CD14-positive monocyte (primary cell): ENCODE measurements at regions not wholly inside any gene's neighbourhood (a gene's known extent, or its start where the extent isn't known, plus 50 kb on each side); places are given as distances from the start of the nearest gene placed in this dataset.

ENCODE experiments used
- DNase-seq, 3 donors: peaks; one replicate each; pipeline ENCODE4 v3.0.0-alpha.2; 2011 to 2022
- H2AFZ ChIP-seq: 2 replicates; pipeline ENCODE4 v1.6.0; 2012; ENCODE audit warnings: mild to moderate bottlenecking, low read depth, low read length, inconsistent platforms; ENCODE audit not compliant: insufficient read depth, poor library complexity, severe bottlenecking
- H3K27ac ChIP-seq, 2 donors: 1 replicate in 1 of 2; 2 replicates in 1 of 2; pipeline ENCODE4 v1.5.1; 2012 to 2013; ENCODE audit warnings: low read length in 2 of 2, control low read depth in 1 of 2, inconsistent platforms in 1 of 2, low read depth in 1 of 2, mild to moderate bottlenecking in 1 of 2
- H3K27me3 ChIP-seq, 2 donors: one replicate each; pipeline versions ENCODE4 v1.6.0 to v1.6.1; 2011 to 2013; ENCODE audit warnings: low read length in 2 of 2; ENCODE audit not compliant: control insufficient read depth in 2 of 2, insufficient read depth in 2 of 2
- H3K36me3 ChIP-seq, 2 donors: replicated peaks in 1 of 2; 1 replicate in 1 of 2; 2 replicates in 1 of 2; pipeline versions ENCODE4 v1.5.1 to v1.6.1; 2012 to 2013; ENCODE audit warnings: low read length in 2 of 2, control low read depth in 1 of 2, inconsistent platforms in 1 of 2, mild to moderate bottlenecking in 1 of 2; ENCODE audit not compliant: insufficient read depth in 2 of 2, control insufficient read depth in 1 of 2
- H3K4me1 ChIP-seq, 2 donors: 1 replicate in 1 of 2; 2 replicates in 1 of 2; pipeline versions ENCODE4 v1.5.1 to v1.6.1; 2012 to 2013; ENCODE audit warnings: low read length in 2 of 2, control low read depth in 1 of 2, inconsistent platforms in 1 of 2, mild to moderate bottlenecking in 1 of 2, moderate library complexity in 1 of 2; ENCODE audit not compliant: insufficient read depth in 2 of 2, control insufficient read depth in 1 of 2
- H3K4me2 ChIP-seq: replicated peaks from 2 replicates; pipeline ENCODE3; 2012; ENCODE audit warnings: low read length, moderate library complexity, mild to moderate bottlenecking; ENCODE audit not compliant: poor library complexity, severe bottlenecking; ENCODE audit errors: extremely low read depth
- H3K4me3 ChIP-seq, 3 experiments: fragments of 200-600 bp in 1 of 3; sonication (generic) in 1 of 3; replicated peaks in 1 of 3; 1 replicate in 2 of 3; 2 replicates in 1 of 3; pipeline ENCODE4 v1.5.1; 2011 to 2013; ENCODE audit warnings: low read length in 3 of 3, mild to moderate bottlenecking in 3 of 3, control low read depth in 2 of 3, low read depth in 2 of 3, inconsistent platforms in 1 of 3, moderate library complexity in 1 of 3
- H3K79me2 ChIP-seq: 2 replicates; pipeline ENCODE4 v1.6.0; 2012; ENCODE audit warnings: mild to moderate bottlenecking, control low read depth, inconsistent platforms, low read length, moderate library complexity; ENCODE audit not compliant: insufficient read depth
- H3K9ac ChIP-seq: 2 replicates; pipeline ENCODE4 v1.6.0; 2017; ENCODE audit warnings: low read length, mild to moderate bottlenecking; ENCODE audit not compliant: insufficient read depth, poor library complexity, severe bottlenecking
- H3K9me3 ChIP-seq, 2 donors: replicated peaks in 1 of 2; 1 replicate in 1 of 2; 2 replicates in 1 of 2; pipeline versions ENCODE4 v1.5.1 to v1.6.1; 2012 to 2013; ENCODE audit warnings: low read length in 2 of 2, control low read depth in 1 of 2; ENCODE audit not compliant: control insufficient read depth in 1 of 2, insufficient read depth in 1 of 2
- H4K20me1 ChIP-seq: 2 replicates; pipeline ENCODE4 v1.6.0; 2012; ENCODE audit warnings: mild to moderate bottlenecking, low read length, control low read depth, moderate library complexity; ENCODE audit not compliant: insufficient read depth
- H3K27ac Mint-ChIP-seq, 7 donors: one replicate each; pipeline ENCODE4 v1.8.0; 2020; ENCODE audit warnings: mild to moderate bottlenecking in 7 of 7, mixed read lengths in 7 of 7, moderate library complexity in 6 of 7, inconsistent platforms in 2 of 7
- H3K27me3 Mint-ChIP-seq, 3 donors: one replicate each; pipeline ENCODE4 v1.8.0; 2021 to 2022; ENCODE audit warnings: low read depth in 3 of 3, mild to moderate bottlenecking in 3 of 3, mixed read lengths in 3 of 3, moderate library complexity in 3 of 3, inconsistent platforms in 1 of 3
- H3K36me3 Mint-ChIP-seq, 2 donors: one replicate each; pipeline ENCODE4 v1.8.0; 2020; ENCODE audit warnings: mixed read lengths in 2 of 2, inconsistent platforms in 1 of 2, mild to moderate bottlenecking in 1 of 2
- H3K4me1 Mint-ChIP-seq: one replicate; pipeline ENCODE4 v1.8.0; 2020; ENCODE audit warnings: mild to moderate bottlenecking, mixed read lengths
- H3K4me3 Mint-ChIP-seq, 2 donors: one replicate each; pipeline ENCODE4 v1.8.0; 2020; ENCODE audit warnings: mild to moderate bottlenecking in 2 of 2, mixed read lengths in 2 of 2, moderate library complexity in 1 of 2
- H3K9me3 Mint-ChIP-seq, 7 donors: one replicate each; pipeline ENCODE4 v1.8.0; 2020 to 2022; ENCODE audit warnings: mixed read lengths in 7 of 7, mild to moderate bottlenecking in 6 of 7, moderate library complexity in 6 of 7, inconsistent platforms in 2 of 7
- CTCF ChIP-seq: fragments of 200-600 bp; IDR thresholded peaks from one replicate; pipeline ENCODE4 v1.8.0; 2022; ENCODE audit warnings: antibody characterized with exemption, mild to moderate bottlenecking
- WGBS: methylation state at CpG from one replicate; pipeline ENCODE4 v1.1.5; 2013; ENCODE audit warnings: missing lambda C conversion rate; ENCODE audit not compliant: insufficient coverage; 5-methylcytosine and 5-hydroxymethylcytosine counted together
- intact Hi-C, 2 donors: fragments of 100-400 bp; cut with micrococcal nuclease; formaldehyde crosslinking; loops; one replicate each; pipeline versions ENCODE4 v1.15.0 to v1.15.1; 2023

- H3K9ac ChIP-seq = no peak overlapping the region
- Mint-ChIP-seq H3K9me3 (peaks cover 0 to 12% (median 3%) of the 10 kb centered on the region in 7 donors), H3K4me3 (no peak overlapping the region), H3K36me3 (no peaks in the 10 kb centered on the region), H3K4me1 (no peaks in the 10 kb centered on the region), H3K27me3 (no peaks in the 10 kb centered on the region), H3K27ac (no peak overlapping the region)
- H3K27me3 ChIP-seq = no peaks in the 10 kb centered on the region
- H3K36me3 ChIP-seq = no peaks in the 10 kb centered on the region
- no peak for TF ChIP-seq CTCF
- 94% methylated on average over 1 of the region's 7 CpGs for WGBS
- no peak overlapping the region for H3K4me2 ChIP-seq
- H3K79me2 ChIP-seq = no peaks in the 10 kb centered on the region
- no peaks in the 10 kb centered on the region for H3K4me1 ChIP-seq
- H2AFZ ChIP-seq = no peak overlapping the region
- H3K9me3 ChIP-seq = peaks cover 9 to 12% of the 10 kb centered on the region in 2 donors
- no peak overlapping the region for H3K4me3 ChIP-seq
- H3K27ac ChIP-seq = no peak overlapping the region
- no peaks in the 10 kb centered on the region for H4K20me1 ChIP-seq
- no peak for DNase-seq
- intact Hi-C loops = no loop called here
Measured at GRCh38 chr18:44061438-44061837, 619.2 kb upstream of the SETBP1 start.

- no peak overlapping the region for H3K27ac Mint-ChIP-seq
- no peak overlapping the region for H2AFZ ChIP-seq
Measured at GRCh38 chr18:44062345-44062744, 618.3 kb upstream of the SETBP1 start.

More at GRCh38 chr18:44062345-44062744, 618.3 kb upstream of the SETBP1 start:
- Histone ChIP-seq H3K4me1 (no peaks in the 10 kb centered on the region), H3K9me3 (peaks cover 9 to 12% of the 10 kb centered on the region in 2 donors), H4K20me1 (no peaks in the 10 kb centered on the region), H3K36me3 (no peaks in the 10 kb centered on the region), H3K27ac (no peak overlapping the region), H3K4me2 (no peak overlapping the region), H3K79me2 (no peaks in the 10 kb centered on the region), H3K4me3 (no peak overlapping the region), H3K9ac (no peak overlapping the region), H3K27me3 (no peaks in the 10 kb centered on the region)
- H3K36me3 Mint-ChIP-seq = no peaks in the 10 kb centered on the region
- no CpG with 5 or more reads among the region's 4 CpGs for WGBS
- H3K4me3 Mint-ChIP-seq = no peak overlapping the region
- DNase-seq = no peak
- H3K27me3 Mint-ChIP-seq = no peaks in the 10 kb centered on the region
- intact Hi-C loops = no loop called here
- H3K9me3 Mint-ChIP-seq = peaks cover 0 to 12% (median 3%) of the 10 kb centered on the region in 7 donors
- TF ChIP-seq CTCF = no peak
- no peaks in the 10 kb centered on the region for H3K4me1 Mint-ChIP-seq
